KBM-7 (cell line): ENCODE measurements at regions not wholly inside any gene's neighbourhood (a gene's known extent, or its start where the extent isn't known, plus 50 kb on each side); places are given as distances from the start of the nearest gene placed in this dataset.

Source experiments
- DNase-seq: peaks from one replicate; pipeline ENCODE4 v3.0.0-alpha.2; 2015
- in situ Hi-C: fragments of 300-500 bp; cut with MboI; formaldehyde crosslinking; loops from 2 replicates; pipeline ENCODE4 v1.14.3; 2020; ENCODE audit warnings: low sequenced_read_pairs, low pct_unique_long_range_greater_than_20kb, mixed read lengths

DNA sequence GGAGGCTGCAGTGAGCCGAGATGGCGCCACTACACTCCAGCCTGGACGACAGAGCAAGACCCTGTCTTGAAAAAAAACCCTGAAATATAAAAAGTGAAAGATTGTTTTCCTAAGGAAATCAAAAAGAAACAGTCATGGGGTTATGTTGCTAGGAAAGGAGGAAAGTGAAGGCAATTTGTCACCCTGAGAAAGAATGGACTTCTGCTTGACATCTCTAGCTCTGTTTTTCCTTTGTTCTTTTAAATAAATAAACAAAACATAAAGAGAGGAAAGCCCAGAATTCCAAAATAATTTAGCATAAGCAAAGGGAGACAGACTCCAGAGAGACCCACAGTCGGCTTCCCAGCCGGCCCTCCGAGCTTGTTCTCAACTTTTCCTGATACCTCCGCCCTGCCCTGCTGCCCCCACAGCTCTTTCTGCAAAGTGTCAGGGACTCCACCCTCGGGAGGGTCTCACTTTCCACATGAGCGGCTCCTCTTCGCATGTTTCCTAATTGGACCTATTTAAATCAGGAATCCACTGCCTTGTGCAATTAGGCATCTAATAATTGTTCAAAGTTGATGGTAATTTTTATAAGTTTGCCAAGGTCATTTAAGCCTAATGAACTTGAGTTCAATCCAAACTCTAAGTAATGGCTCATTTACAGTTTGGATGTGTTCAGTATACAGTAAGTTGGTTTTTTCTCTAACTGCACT lies 49.8 kb upstream of the COPS8 start:
- in situ Hi-C loops: no loop called here
- DNase-seq: no peak
